HCT116 (cell line): ENCODE measurements at regions not wholly inside any gene's neighbourhood (a gene's known extent, or its start where the extent isn't known, plus 50 kb on each side); places are given as distances from the start of the nearest gene placed in this dataset.

Experiments used
- ATAC-seq: fragments of 200-7000 bp; cut with Tn5 transposase; 2 replicates; pipeline ENCODE4 v1.9.1; 2020; ENCODE audit warnings: mild to moderate bottlenecking, moderate library complexity
- BruUV-seq: library from RNA; stranded (reverse); fragments of 400-500 nt; replicated peaks from 2 replicates; lab custom pipeline; 2021; lab: Mats Ljungman, UMichigan
- CTCF ChIA-PET: fragments of 300-600 bp; sonication (Branson Sonifier 250); formaldehyde crosslinking; loops from one replicate; lab custom pipeline; 2021; ENCODE audit warnings: antibody characterized with exemption; lab: Charles Lee
- POLR2A ChIA-PET: fragments of 300-600, 350-600 bp; sonication (Branson Sonifier 250); formaldehyde crosslinking; loops from one replicate; lab custom pipeline; 2021; ENCODE audit warnings: antibody characterized with exemption; lab: Charles Lee
- RAD21 ChIA-PET, 2 experiments: fragments of 300-600 bp; sonication (Branson Sonifier 250); formaldehyde crosslinking; loops; one replicate each; lab custom pipeline; 2023; ENCODE audit warnings: low total read pairs in 2 of 2; ENCODE audit not compliant: uncharacterized antibody in 2 of 2, unreplicated experiment in 2 of 2, low non-redundant PET in 1 of 2; lab: Charles Lee
- DNase-seq: peaks from one replicate; pipeline ENCODE4 v3.0.0-alpha.2; 2010; ENCODE audit warnings: low read depth, low spot score
- H2AFZ ChIP-seq: fragments of 200-600 bp; shearing (Covaris generic), sonication (generic); 2 replicates; pipeline ENCODE4 v1.6.1; 2017; ENCODE audit warnings: low read depth, mixed run types, mixed read lengths, antibody characterized with exemption, low read length; ENCODE audit not compliant: poor library complexity, severe bottlenecking
- H3K27ac ChIP-seq: 2 replicates; pipeline ENCODE4 v1.5.1; 2012; ENCODE audit warnings: low read depth, low read length
- H3K27me3 ChIP-seq: fragments of 200-600 bp; sonication (generic); 2 replicates; pipeline ENCODE4 v1.6.1; 2016; ENCODE audit warnings: mixed run types, low read length, mixed read lengths; ENCODE audit not compliant: insufficient read depth
- H3K36me3 ChIP-seq, 2 experiments: fragments of 200-500 bp in 1 of 2; fragments of 200-600 bp in 1 of 2; sonication (Bioruptor generic) in 1 of 2; sonication (generic) in 1 of 2; 2 replicates each; pipeline versions ENCODE4 v1.5.1 to v1.6.1; 2014 to 2016; ENCODE audit warnings: low read length in 2 of 2, inconsistent platforms in 1 of 2, mixed read lengths in 1 of 2, mixed run types in 1 of 2; ENCODE audit not compliant: insufficient read depth in 2 of 2, control insufficient read depth in 1 of 2
- H3K4me1 ChIP-seq, 2 experiments: fragments of 200-600 bp in 1 of 2; sonication (generic) in 1 of 2; 2 replicates each; pipeline versions ENCODE4 v1.5.1 to v1.6.1; 2012 to 2017; ENCODE audit warnings: low read length in 2 of 2, inconsistent platforms in 1 of 2, mild to moderate bottlenecking in 1 of 2, mixed read lengths in 1 of 2, mixed run types in 1 of 2, moderate library complexity in 1 of 2; ENCODE audit not compliant: insufficient read depth in 2 of 2, control insufficient read depth in 1 of 2
- H3K4me2 ChIP-seq: fragments of 200-600 bp; sonication (generic); 2 replicates; pipeline ENCODE4 v1.6.1; 2017; ENCODE audit warnings: mixed run types, low read length, mixed read lengths
- H3K4me3 ChIP-seq, 2 experiments: fragments of 200-600 bp in 1 of 2; sonication (generic) in 1 of 2; replicated peaks in 1 of 2; 2 replicates each; pipeline ENCODE4 v1.5.1; 2011 to 2016; ENCODE audit warnings: low read length in 2 of 2, control low read depth in 1 of 2, low read depth in 1 of 2, mild to moderate bottlenecking in 1 of 2, mixed read lengths in 1 of 2, mixed run types in 1 of 2
- H3K79me2 ChIP-seq: fragments of 200-600 bp; sonication (generic); 2 replicates; pipeline ENCODE4 v1.6.1; 2017; ENCODE audit warnings: mild to moderate bottlenecking, mixed run types, low read length, moderate library complexity, mixed read lengths; ENCODE audit not compliant: insufficient read depth
- H3K9ac ChIP-seq: fragments of 200-600 bp; sonication (generic); 2 replicates; pipeline ENCODE4 v1.6.1; 2016; ENCODE audit warnings: low read length, mixed read lengths
- H3K9me2 ChIP-seq: fragments of 200-600 bp; sonication (generic), shearing (Covaris generic); 2 replicates; pipeline ENCODE4 v1.6.1; 2017; ENCODE audit warnings: mixed run types, mild to moderate bottlenecking, moderate library complexity; ENCODE audit not compliant: insufficient read depth
- H3K9me3 ChIP-seq, 2 experiments: fragments of 200-500 bp in 1 of 2; fragments of 200-600 bp in 1 of 2; sonication (Bioruptor generic) in 1 of 2; sonication (generic) in 1 of 2; 2 replicates each; pipeline ENCODE4 v1.6.1; 2014 to 2017; ENCODE audit warnings: low read length in 2 of 2, mixed read lengths in 2 of 2, inconsistent platforms in 1 of 2, low read depth in 1 of 2, mild to moderate bottlenecking in 1 of 2, mixed run types in 1 of 2, moderate library complexity in 1 of 2; ENCODE audit not compliant: control insufficient read depth in 1 of 2, insufficient read depth in 1 of 2
- H4K20me1 ChIP-seq: fragments of 200-600 bp; sonication (generic), shearing (Covaris generic); 2 replicates; pipeline ENCODE4 v1.6.1; 2017; ENCODE audit warnings: mixed run types, mild to moderate bottlenecking, moderate library complexity; ENCODE audit not compliant: insufficient read depth
- CBX3 ChIP-seq: IDR thresholded peaks from 2 replicates; pipeline ENCODE4 v1.6.1; 2012; ENCODE audit warnings: low read depth
- EZH2phosphoT487 ChIP-seq: fragments of 200-600 bp; IDR thresholded peaks from 2 replicates; pipeline ENCODE4 v1.6.1; 2018; ENCODE audit warnings: antibody characterized with exemption, borderline replicate concordance
- FOSL1 ChIP-seq: IDR thresholded peaks from 2 replicates; pipeline ENCODE4 v1.6.1; 2012; ENCODE audit warnings: low read depth
- POLR2A ChIP-seq: IDR thresholded peaks from 2 replicates; pipeline ENCODE4 v1.7.0; 2011; ENCODE audit warnings: borderline replicate concordance; ENCODE audit not compliant: insufficient read depth, insufficient read length; ENCODE audit errors: extremely low read depth
- POLR2AphosphoS5 ChIP-seq: IDR thresholded peaks from 2 replicates; pipeline ENCODE4 v1.6.1; 2011; ENCODE audit warnings: mild to moderate bottlenecking, low read depth, low read length, moderate library complexity
- RAD21 ChIP-seq: IDR thresholded peaks from 2 replicates; pipeline ENCODE4 v1.6.1; 2012; ENCODE audit warnings: low read depth, mild to moderate bottlenecking
- SIN3A ChIP-seq: IDR thresholded peaks from 2 replicates; pipeline ENCODE4 v1.6.1; 2012; ENCODE audit warnings: low read depth
- SP1 ChIP-seq: IDR thresholded peaks from 2 replicates; pipeline ENCODE4 v1.6.1; 2012; ENCODE audit warnings: low read depth
- TCF7L2 ChIP-seq: IDR thresholded peaks from 2 replicates; pipeline ENCODE4 v1.7.0; 2011; ENCODE audit warnings: borderline replicate concordance, inconsistent platforms; ENCODE audit not compliant: insufficient read depth, insufficient read length; ENCODE audit errors: extremely low read depth
- ZNF274 ChIP-seq: fragments of 200-500 bp; sonication (Bioruptor generic); IDR thresholded peaks from 2 replicates; pipeline ENCODE4 v1.6.1; 2014; ENCODE audit warnings: mild to moderate bottlenecking, low read depth, low read length, inconsistent platforms
- intact Hi-C: fragments of 100-400 bp; cut with micrococcal nuclease; formaldehyde crosslinking; loops from 2 replicates; pipeline ENCODE4 v1.10.0; 2022
- TF ChIP-seq, protein P1 (sequence below): IDR thresholded peaks from 2 replicates; pipeline ENCODE4 v1.6.1; 2012
- TF ChIP-seq, protein P2 (sequence below): IDR thresholded peaks from 2 replicates; pipeline ENCODE4 v1.6.1; 2012
- TF ChIP-seq, protein P3 (sequence below): IDR thresholded peaks from 2 replicates; pipeline ENCODE4 v1.6.1; 2012; ENCODE audit warnings: low read depth
- TF ChIP-seq, protein P4 (sequence below), 3 experiments: fragments of 200-600 bp in 1 of 3; sonication (generic) in 1 of 3; IDR thresholded peaks in 2 of 3; conservative IDR thresholded peaks in 1 of 3; 2 replicates each; pipeline ENCODE4 v1.5.1; 2012 to 2017; ENCODE audit warnings: low read depth in 2 of 3, low read length in 2 of 3, antibody characterized with exemption in 1 of 3, borderline replicate concordance in 1 of 3, control low read depth in 1 of 3, mild to moderate bottlenecking in 1 of 3, mixed read lengths in 1 of 3, mixed run types in 1 of 3, moderate library complexity in 1 of 3; ENCODE audit not compliant: insufficient read depth in 1 of 3

DNA sequence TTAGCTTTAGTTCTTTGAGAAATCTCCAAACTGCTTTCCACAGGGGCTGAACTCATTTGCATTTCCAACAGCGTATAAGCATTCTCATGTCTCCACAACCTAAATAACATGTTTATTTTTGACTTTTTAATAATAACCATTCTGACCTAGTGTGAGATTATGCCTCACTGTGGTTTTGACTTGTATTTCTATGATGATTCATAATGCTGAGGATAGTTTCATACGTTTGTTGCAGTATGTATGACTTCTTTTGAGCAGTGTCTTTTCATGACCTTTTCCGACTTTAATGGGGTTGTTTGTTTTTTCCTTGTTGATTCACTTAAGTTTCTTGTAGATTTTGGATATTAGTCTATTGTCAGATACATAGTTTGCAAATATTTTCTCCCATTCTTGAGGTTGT lies 1833.0 kb upstream of the PCDH10 start:
- no peak for ATAC-seq
- CTCF ChIA-PET, result no interaction called here
- no peaks in the 10 kb centered on the region for H3K79me2 ChIP-seq

More for the DNA sequence above, 1833.0 kb upstream of the PCDH10 start:
- TF ChIP-seq TCF7L2 (no peak), POLR2A (no peak), CBX3 (no peak), POLR2AphosphoS5 (no peak), EZH2phosphoT487 (no peak), SP1 (no peak), ZNF274 (no peak), FOSL1 (no peak), SIN3A (no peak), RAD21 (no peak)
- TF ChIP-seq, protein P1, sequence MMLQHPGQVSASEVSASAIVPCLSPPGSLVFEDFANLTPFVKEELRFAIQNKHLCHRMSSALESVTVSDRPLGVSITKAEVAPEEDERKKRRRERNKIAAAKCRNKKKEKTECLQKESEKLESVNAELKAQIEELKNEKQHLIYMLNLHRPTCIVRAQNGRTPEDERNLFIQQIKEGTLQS, result no peak
- TF ChIP-seq, protein P2, sequence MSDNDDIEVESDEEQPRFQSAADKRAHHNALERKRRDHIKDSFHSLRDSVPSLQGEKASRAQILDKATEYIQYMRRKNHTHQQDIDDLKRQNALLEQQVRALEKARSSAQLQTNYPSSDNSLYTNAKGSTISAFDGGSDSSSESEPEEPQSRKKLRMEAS, result no peak
- TF ChIP-seq, protein P3, sequence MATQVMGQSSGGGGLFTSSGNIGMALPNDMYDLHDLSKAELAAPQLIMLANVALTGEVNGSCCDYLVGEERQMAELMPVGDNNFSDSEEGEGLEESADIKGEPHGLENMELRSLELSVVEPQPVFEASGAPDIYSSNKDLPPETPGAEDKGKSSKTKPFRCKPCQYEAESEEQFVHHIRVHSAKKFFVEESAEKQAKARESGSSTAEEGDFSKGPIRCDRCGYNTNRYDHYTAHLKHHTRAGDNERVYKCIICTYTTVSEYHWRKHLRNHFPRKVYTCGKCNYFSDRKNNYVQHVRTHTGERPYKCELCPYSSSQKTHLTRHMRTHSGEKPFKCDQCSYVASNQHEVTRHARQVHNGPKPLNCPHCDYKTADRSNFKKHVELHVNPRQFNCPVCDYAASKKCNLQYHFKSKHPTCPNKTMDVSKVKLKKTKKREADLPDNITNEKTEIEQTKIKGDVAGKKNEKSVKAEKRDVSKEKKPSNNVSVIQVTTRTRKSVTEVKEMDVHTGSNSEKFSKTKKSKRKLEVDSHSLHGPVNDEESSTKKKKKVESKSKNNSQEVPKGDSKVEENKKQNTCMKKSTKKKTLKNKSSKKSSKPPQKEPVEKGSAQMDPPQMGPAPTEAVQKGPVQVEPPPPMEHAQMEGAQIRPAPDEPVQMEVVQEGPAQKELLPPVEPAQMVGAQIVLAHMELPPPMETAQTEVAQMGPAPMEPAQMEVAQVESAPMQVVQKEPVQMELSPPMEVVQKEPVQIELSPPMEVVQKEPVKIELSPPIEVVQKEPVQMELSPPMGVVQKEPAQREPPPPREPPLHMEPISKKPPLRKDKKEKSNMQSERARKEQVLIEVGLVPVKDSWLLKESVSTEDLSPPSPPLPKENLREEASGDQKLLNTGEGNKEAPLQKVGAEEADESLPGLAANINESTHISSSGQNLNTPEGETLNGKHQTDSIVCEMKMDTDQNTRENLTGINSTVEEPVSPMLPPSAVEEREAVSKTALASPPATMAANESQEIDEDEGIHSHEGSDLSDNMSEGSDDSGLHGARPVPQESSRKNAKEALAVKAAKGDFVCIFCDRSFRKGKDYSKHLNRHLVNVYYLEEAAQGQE, result no peak
- TF ChIP-seq, protein P4, sequence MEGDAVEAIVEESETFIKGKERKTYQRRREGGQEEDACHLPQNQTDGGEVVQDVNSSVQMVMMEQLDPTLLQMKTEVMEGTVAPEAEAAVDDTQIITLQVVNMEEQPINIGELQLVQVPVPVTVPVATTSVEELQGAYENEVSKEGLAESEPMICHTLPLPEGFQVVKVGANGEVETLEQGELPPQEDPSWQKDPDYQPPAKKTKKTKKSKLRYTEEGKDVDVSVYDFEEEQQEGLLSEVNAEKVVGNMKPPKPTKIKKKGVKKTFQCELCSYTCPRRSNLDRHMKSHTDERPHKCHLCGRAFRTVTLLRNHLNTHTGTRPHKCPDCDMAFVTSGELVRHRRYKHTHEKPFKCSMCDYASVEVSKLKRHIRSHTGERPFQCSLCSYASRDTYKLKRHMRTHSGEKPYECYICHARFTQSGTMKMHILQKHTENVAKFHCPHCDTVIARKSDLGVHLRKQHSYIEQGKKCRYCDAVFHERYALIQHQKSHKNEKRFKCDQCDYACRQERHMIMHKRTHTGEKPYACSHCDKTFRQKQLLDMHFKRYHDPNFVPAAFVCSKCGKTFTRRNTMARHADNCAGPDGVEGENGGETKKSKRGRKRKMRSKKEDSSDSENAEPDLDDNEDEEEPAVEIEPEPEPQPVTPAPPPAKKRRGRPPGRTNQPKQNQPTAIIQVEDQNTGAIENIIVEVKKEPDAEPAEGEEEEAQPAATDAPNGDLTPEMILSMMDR (IDR thresholded peaks at IDR 0.05 in 2 of 3, conservative IDR thresholded peaks at IDR 0.05 in 1 of 3; ENCODE audit: borderline replicate concordance in 1 of 3, insufficient read depth in 1 of 3, low read depth in 2 of 3, low read length in 2 of 3), result no peak
- BruUV-seq, result no TSS peak
- Histone ChIP-seq H3K9ac (no peak overlapping the region), H3K4me3 (no peak overlapping the region), H3K4me1 (no peaks in the 10 kb centered on the region), H3K4me2 (no peak overlapping the region), H3K9me3 (no peaks in the 10 kb centered on the region), H3K27me3 (no peaks in the 10 kb centered on the region), H4K20me1 (no peaks in the 10 kb centered on the region), H2AFZ (no peak overlapping the region), H3K27ac (no peak overlapping the region), H3K36me3 (no peaks in the 10 kb centered on the region), H3K9me2 (no peaks in the 10 kb centered on the region)
- intact Hi-C loops, result no loop called here
- POLR2A ChIA-PET, result no interaction called here
- DNase-seq, result no peak
- RAD21 ChIA-PET, result no interaction called here
